Thyroid gland (tissue), 4 donors: ENCODE measurements at regions not wholly inside any gene's neighbourhood (a gene's known extent, or its start where the extent isn't known, plus 50 kb on each side); places are given as distances from the start of the nearest gene placed in this dataset.

Experiments
- CTCF ChIP-seq, 6 experiments: fragments of 200-600 bp in 3 of 6; fragments of 450-650 bp in 3 of 6; sonication (generic) in 3 of 6; IDR thresholded peaks; one replicate each; pipeline ENCODE4 v1.5.1; 2016 to 2019; ENCODE audit warnings: antibody characterized with exemption in 6 of 6, mild to moderate bottlenecking in 2 of 6, inconsistent platforms in 1 of 6, moderate library complexity in 1 of 6
- POLR2A ChIP-seq, 2 donors: fragments of 450-650 bp; IDR thresholded peaks; one replicate each; pipeline ENCODE4 v1.6.1; 2017; ENCODE audit warnings: antibody characterized with exemption in 2 of 2, mild to moderate bottlenecking in 2 of 2, moderate library complexity in 1 of 2

DNA sequence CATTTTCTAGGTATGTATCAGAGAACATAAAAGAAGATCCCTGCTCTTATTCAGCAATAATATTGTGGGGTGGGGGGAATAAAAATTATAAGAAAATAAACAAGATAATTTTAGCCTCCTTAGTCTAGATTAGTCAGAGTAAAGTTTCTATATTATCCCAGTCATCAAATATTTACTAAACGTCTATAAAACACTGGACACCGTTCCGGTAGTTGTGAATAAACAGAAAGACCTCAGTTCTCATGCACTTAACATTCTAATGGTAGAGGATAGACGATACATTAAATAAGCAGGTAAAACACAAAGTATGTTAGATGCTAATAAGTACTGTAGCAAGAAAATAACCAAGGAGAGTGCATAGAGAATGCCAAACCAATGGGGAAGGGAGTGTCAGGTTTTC is 425.0 kb downstream of the GBE1 start:
- TF ChIP-seq CTCF (IDR thresholded peaks at IDR 0.05) (no peak), POLR2A (IDR thresholded peaks at IDR 0.05) (no peak)
